Astrocyte of the spinal cord (primary cell): ENCODE measurements at regions not wholly inside any gene's neighbourhood (a gene's known extent, or its start where the extent isn't known, plus 50 kb on each side); places are given as distances from the start of the nearest gene placed in this dataset.

Experiments
- DNase-seq: peaks from one replicate; pipeline ENCODE4 v3.0.0; 2011; ENCODE audit warnings: low read depth, low spot score
- H3K4me3 ChIP-seq: 2 replicates; pipeline ENCODE4 v1.5.1; 2011; ENCODE audit warnings: low read depth, mild to moderate bottlenecking, low read length, moderate library complexity
- CTCF ChIP-seq: IDR thresholded peaks from 2 replicates; pipeline ENCODE4 v1.5.1; 2012; ENCODE audit warnings: low read depth, mild to moderate bottlenecking, low read length, inconsistent platforms
- in situ Hi-C: cut with HindIII; loops from 2 replicates; pipeline ENCODE4 v1.10.0; 2017; ENCODE audit warnings: low sequenced_read_pairs

DNA sequence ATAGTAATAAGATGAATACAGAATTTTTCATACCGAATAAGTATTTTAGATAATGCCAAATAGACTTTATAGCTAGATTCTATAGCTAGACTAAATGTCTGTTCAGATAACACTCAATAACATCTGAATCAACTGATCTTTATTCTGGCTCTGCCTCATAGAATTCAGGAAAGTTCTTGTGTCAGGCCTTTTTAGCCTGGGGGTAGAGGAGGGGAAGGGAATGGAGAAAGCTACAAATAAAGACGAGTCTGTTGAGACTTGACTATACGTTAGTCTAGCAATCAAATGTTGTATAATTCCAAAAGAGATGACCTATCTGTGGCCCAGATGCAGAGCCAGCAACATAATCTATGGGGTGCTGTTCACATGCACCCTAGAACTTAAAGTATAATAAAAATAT is 106.6 kb upstream of the ABI3BP start:
- no peak for DNase-seq
- in situ Hi-C loops = no loop called here

DNA sequence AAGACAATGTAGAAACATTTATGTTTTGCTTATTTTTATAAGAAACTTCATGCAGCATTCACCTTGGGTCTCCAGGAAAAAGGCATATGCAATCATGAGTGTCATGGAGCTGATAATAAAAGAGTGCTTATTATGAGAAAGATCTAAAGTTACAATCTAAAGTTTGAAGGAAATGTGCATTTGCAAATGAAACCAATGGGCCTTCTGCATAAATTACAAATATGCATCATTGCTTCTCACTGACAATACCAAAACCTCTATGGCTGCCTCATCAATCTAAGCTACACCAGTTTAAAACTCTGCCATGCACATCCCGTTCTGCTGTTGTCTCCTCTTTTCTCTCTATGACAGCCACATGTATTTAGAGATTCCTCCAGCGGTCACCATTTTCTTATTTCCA is 103.2 kb upstream of the ABI3BP start:
- H3K4me3 ChIP-seq = no peak overlapping the region
- in situ Hi-C loops = no loop called here
- no peak for TF ChIP-seq CTCF
- no peak for DNase-seq

More for the DNA sequence above, 106.6 kb upstream of the ABI3BP start:
- TF ChIP-seq CTCF = no peak
- H3K4me3 ChIP-seq = no peak overlapping the region

GRCh38 chr3:101095693-101096430 is 102.6 kb upstream of the ABI3BP start:
- DNase-seq = peak; percentile 12
- TF ChIP-seq CTCF = no peak
- in situ Hi-C loops = no loop called here
- no peak overlapping the region for H3K4me3 ChIP-seq

GRCh38 chr3:101091489-101091888 is 98.3 kb upstream of the ABI3BP start:
- DNase-seq = peak; percentile 21
- in situ Hi-C loops = no loop called here
- TF ChIP-seq CTCF = peak; percentile 2
- H3K4me3 ChIP-seq = no peak overlapping the region

DNA sequence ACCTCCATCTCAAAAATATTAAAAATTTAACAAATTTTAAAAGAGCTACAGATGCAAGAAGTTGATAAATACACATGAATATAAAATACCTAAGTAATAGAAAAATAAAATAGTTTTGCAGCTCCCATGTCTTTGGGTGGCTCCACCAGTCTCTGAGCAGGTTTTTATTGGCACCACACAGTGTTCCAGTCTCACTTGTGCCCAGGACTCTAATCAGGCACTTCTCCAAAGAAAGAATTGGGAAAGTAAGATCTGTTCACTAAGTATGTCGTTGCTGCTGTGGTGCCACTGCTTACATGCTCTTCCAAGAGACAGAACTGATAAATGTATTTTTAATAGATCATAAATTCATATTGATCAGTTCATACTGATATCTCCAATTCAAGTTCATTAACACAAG is 92.5 kb upstream of the ABI3BP start:
- no peak for DNase-seq
- H3K4me3 ChIP-seq = no peak overlapping the region
- in situ Hi-C loops = no loop called here
- no peak for TF ChIP-seq CTCF

GRCh38 chr3:101084404-101084803 is 91.2 kb upstream of the ABI3BP start:
- in situ Hi-C loops = no loop called here
- no peak for TF ChIP-seq CTCF
- H3K4me3 ChIP-seq = no peak overlapping the region
- DNase-seq = peak; percentile 9
